ENCODE measurements at regions not wholly inside any gene's neighbourhood (a gene's known extent, or its start where the extent isn't known, plus 50 kb on each side); places are given as distances from the start of the nearest gene placed in this dataset.

- TF ChIP-seq CTCF (IDR thresholded peaks at IDR 0.05; ENCODE audit: control extremely low read depth, extremely low read depth, low read depth, missing control alignments) = no peak
- DNase-seq (ENCODE audit: extremely low spot score) = no peak
- ChIA-PET POLR2A (no interaction called here), CTCF (no interaction called here)
Observed at GRCh38 chr5:52497133-52497693, 290.5 kb upstream of the ITGA1 start.

DNA sequence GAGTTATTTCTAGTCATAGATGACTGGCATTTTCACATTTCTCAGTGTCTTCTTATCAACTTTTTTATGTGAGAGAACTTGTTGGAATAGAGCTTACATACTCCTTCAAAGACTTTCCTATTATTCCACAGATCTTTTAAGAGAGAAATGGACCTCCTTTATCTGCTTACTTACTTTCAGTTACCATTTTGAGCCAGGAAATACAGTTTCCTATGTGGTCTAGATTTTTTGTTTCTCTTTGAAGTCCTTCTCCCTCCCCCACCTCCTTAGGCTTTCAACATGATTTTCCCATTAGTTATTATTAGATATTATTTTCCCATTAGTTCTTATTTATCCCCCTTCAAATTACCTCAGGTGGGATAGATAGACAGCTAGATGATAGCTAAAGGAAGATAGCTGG is 289.1 kb upstream of the ITGA1 start:
- TF ChIP-seq CTCF (IDR thresholded peaks at IDR 0.05; ENCODE audit: control extremely low read depth, extremely low read depth, low read depth, missing control alignments) = no peak
- no peak for DNase-seq (ENCODE audit: extremely low spot score)
- ChIA-PET POLR2A (no interaction called here), CTCF (no interaction called here)

GRCh38 chr5:52502460-52502999 is 285.2 kb upstream of the ITGA1 start:
- ChIA-PET CTCF (no interaction called here), POLR2A (no interaction called here)
- TF ChIP-seq CTCF (IDR thresholded peaks at IDR 0.05; ENCODE audit: control extremely low read depth, extremely low read depth, low read depth, missing control alignments) = no peak
- no peak for DNase-seq (ENCODE audit: extremely low spot score)

DNA sequence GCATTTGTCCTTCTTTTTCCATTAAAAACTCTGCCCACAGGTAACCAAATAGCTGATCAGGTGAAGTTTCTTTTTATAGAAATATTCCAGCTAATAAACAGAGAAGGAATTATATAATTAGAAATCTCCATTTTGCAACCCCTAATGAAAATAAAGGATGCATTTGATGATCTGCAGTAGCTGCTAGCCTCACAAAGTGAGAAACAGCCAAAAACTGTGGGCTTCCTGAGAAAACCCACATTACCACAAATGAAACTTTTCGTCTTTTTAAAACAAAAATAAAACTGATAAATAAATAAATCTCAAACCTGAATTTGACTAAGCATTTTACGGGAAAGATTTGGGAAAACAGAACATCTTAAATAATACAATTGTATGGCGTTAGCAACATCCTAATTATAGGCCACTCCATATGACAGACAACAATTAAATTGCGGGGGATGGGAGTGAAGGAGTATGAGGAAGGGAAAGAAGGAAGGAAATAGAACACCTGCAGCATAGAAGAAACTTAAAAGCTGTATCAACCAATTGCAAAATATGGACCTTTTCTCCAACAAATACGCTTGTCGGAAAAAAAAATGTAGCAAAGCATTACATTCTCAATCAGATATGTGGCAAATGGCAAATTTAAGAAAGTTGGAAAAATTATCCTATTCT is 283.0 kb upstream of the ITGA1 start:
- ChIA-PET CTCF (no interaction called here), POLR2A (no interaction called here)
- no peak for DNase-seq (ENCODE audit: extremely low spot score)

GRCh38 chr5:52517667-52518066 is 270.0 kb upstream of the ITGA1 start:
- no peak for TF ChIP-seq CTCF (IDR thresholded peaks at IDR 0.05; ENCODE audit: control extremely low read depth, extremely low read depth, low read depth, missing control alignments)
- CTCF ChIA-PET = no interaction called here
- DNase-seq (ENCODE audit: extremely low spot score) = no peak
- POLR2A ChIA-PET = no interaction called here

More for the DNA sequence above, 283.0 kb upstream of the ITGA1 start:
- no peak for TF ChIP-seq CTCF (IDR thresholded peaks at IDR 0.05; ENCODE audit: control extremely low read depth, extremely low read depth, low read depth, missing control alignments)

GRCh38 chr5:52520171-52520570 is 267.5 kb upstream of the ITGA1 start:
- DNase-seq (ENCODE audit: extremely low spot score) = no peak
- ChIA-PET POLR2A (no interaction called here), CTCF (no interaction called here)
- TF ChIP-seq CTCF (IDR thresholded peaks at IDR 0.05; ENCODE audit: control extremely low read depth, extremely low read depth, low read depth, missing control alignments) = no peak

All from GM10248 (cell line).